Common myeloid progenitor, CD34-positive (primary cell): ENCODE measurements at regions not wholly inside any gene's neighbourhood (a gene's known extent, or its start where the extent isn't known, plus 50 kb on each side); places are given as distances from the start of the nearest gene placed in this dataset.
"Not testable (repeated sequence)": the region's sequence is repeated elsewhere in the genome, so short reads cannot be mapped to it uniquely, and the experiment has no call there.

ENCODE experiments used
- CTCF ChIA-PET: fragments of 350-600 bp; sonication (Branson Sonifier 250); formaldehyde crosslinking; loops from one replicate; lab custom pipeline; 2021; ENCODE audit warnings: antibody characterized with exemption; lab: Charles Lee
- POLR2A ChIA-PET: fragments of 350-600 bp; sonication (Branson Sonifier 250); formaldehyde crosslinking; loops from one replicate; lab custom pipeline; 2021; ENCODE audit warnings: antibody characterized with exemption; lab: Charles Lee
- DNase-seq, 3 donors: peaks; one replicate each; pipeline versions ENCODE4 v3.0.0 to v3.0.0-alpha.2; 2013
- H3K27ac ChIP-seq, 2 experiments: 1 replicate in 1 of 2; 2 replicates in 1 of 2; pipeline ENCODE4 v1.7.0; 2013; ENCODE audit warnings: inconsistent platforms in 2 of 2, low read length in 2 of 2, mild to moderate bottlenecking in 2 of 2, low read depth in 1 of 2, moderate library complexity in 1 of 2; ENCODE audit not compliant: severe bottlenecking in 2 of 2, insufficient read depth in 1 of 2, poor library complexity in 1 of 2
- H3K27me3 ChIP-seq, 5 experiments: replicated peaks in 2 of 5; 1 replicate in 3 of 5; 2 replicates in 2 of 5; pipeline versions ENCODE4 v1.6.1 to v1.7.0; 2013; ENCODE audit warnings: low read length in 4 of 5, mild to moderate bottlenecking in 2 of 5, moderate library complexity in 2 of 5, inconsistent platforms in 1 of 5; ENCODE audit not compliant: insufficient read depth in 5 of 5, control insufficient read depth in 4 of 5
- H3K36me3 ChIP-seq, 4 experiments: 1 replicate in 2 of 4; 2 replicates in 2 of 4; pipeline versions ENCODE4 v1.6.1 to v1.7.0; 2013; ENCODE audit warnings: low read length in 3 of 4, control low read depth in 1 of 4, mild to moderate bottlenecking in 1 of 4; ENCODE audit not compliant: control insufficient read depth in 4 of 4, insufficient read depth in 4 of 4
- H3K4me1 ChIP-seq, 4 experiments: 1 replicate in 3 of 4; 2 replicates in 1 of 4; pipeline versions ENCODE4 v1.6.1 to v1.7.1; 2013; ENCODE audit warnings: low read length in 3 of 4, mild to moderate bottlenecking in 3 of 4, control low read depth in 1 of 4, inconsistent platforms in 1 of 4, moderate library complexity in 1 of 4; ENCODE audit not compliant: control insufficient read depth in 4 of 4, insufficient read depth in 4 of 4; ENCODE audit errors: control extremely low read depth in 1 of 4
- H3K4me3 ChIP-seq, 7 experiments: 1 replicate in 4 of 7; 2 replicates in 3 of 7; pipeline versions ENCODE4 v1.5.1 to v1.7.0; 2013; ENCODE audit warnings: mild to moderate bottlenecking in 7 of 7, low read length in 6 of 7, moderate library complexity in 6 of 7, inconsistent platforms in 2 of 7, low read depth in 2 of 7, control low read depth in 1 of 7; ENCODE audit not compliant: insufficient read depth in 4 of 7, control insufficient read depth in 1 of 7; ENCODE audit errors: extremely low read depth in 1 of 7
- H3K9me3 ChIP-seq, 5 experiments: 1 replicate in 4 of 5; 2 replicates in 1 of 5; pipeline versions ENCODE4 v1.6.1 to v1.7.1; 2013; ENCODE audit warnings: low read length in 4 of 5, mild to moderate bottlenecking in 2 of 5, inconsistent platforms in 1 of 5, low read depth in 1 of 5, moderate library complexity in 1 of 5; ENCODE audit not compliant: control insufficient read depth in 4 of 5, insufficient read depth in 2 of 5; ENCODE audit errors: control extremely low read depth in 1 of 5
- WGBS: methylation state at CpG from one replicate; pipeline ENCODE4 v1.1.5; 2013; ENCODE audit not compliant: insufficient coverage; 5-methylcytosine and 5-hydroxymethylcytosine counted together

DNA sequence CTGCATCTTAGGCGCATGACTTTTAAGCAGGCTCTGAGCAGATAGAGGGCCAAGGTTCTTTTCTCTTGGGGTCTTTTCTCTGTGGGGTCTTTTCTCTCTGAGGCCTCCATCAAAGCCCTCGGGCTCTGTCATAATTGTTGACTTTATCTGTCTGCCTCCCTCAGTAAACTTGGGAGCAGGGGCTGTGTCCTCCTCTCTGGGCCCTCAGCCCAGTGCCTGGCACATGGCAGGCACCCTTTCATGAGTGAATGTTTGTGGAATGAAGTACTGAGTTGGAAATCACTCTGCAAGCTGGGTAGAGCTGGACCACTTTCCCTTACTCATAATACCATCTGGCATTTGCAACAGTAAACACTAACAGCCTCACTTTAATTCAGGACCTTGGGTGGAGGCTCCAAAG, 96.3 kb upstream of the TERB2 start:
- H3K27ac ChIP-seq, DNase-seq, H3K4me3 ChIP-seq, H3K36me3 ChIP-seq, POLR2A ChIA-PET, H3K27me3 ChIP-seq, H3K4me1 ChIP-seq, CTCF ChIA-PET: not testable (repeated sequence)
- WGBS = 100% methylated on average over 1 of the region's 2 CpGs
- peaks cover 0 to 11% (median 8%) of the 10 kb centered on the region in 5 experiments for H3K9me3 ChIP-seq

DNA sequence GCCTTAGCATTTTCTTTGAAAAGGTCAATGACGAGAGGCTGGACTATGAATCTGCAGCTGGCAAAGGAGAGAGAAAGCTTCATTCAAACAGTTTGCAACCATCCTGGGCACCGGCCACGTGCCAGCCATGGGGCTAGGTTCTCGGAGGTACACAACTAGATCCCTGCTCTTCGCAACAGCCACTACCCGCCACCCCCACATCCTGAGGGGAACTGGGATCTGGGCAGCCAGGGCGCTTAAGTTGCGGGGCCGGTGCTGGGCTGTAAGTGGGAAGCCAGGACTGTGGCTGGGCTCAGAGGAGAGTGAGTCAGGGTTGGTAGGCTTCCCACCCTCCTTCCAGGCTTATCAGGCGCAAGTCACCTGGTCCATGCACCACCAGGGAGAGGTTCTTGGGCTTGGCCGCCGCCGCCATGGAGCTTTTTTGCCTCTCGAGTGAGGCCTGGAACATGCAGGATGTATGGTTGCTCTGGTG, 95.0 kb upstream of the TERB2 start:
- Histone ChIP-seq H3K27me3 (no peaks in the 10 kb centered on the region), H3K36me3 (no peaks in the 10 kb centered on the region), H3K27ac (no peak overlapping the region), H3K9me3 (peaks cover 0 to 15% (median 8%) of the 10 kb centered on the region in 5 experiments), H3K4me1 (no peaks in the 10 kb centered on the region), H3K4me3 (no peak overlapping the region)
- ChIA-PET POLR2A (no interaction called here), CTCF (interaction anchor here (1.8 kb wide), 1 partner anchor 8 kb away, joined by 8 read pairs; no protein-coding TSS in a partner anchor)
- WGBS = 98% methylated on average over 12 of the region's 14 CpGs
- no peak for DNase-seq

DNA sequence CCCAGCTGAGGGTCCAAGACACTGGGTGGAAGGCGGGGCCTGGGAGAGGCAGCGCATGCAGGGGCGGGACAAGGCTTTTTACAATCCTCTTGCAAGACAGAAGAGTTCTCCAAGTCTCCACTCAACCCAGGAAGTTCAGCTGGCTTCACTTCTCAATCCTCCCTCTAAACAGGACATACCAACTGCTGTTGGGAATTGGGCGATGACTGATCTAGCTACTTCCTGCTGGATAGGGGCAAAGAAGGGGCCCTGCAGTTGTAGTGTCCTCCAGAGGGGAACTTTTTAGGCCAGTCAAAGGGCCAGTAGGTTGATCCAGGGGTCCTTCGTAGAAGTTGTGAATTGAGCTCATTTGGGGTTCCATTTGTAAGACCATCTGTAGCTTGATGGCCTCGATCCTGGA, 94.6 kb upstream of the TERB2 start:
- no peaks in the 10 kb centered on the region for H3K36me3 ChIP-seq
- peaks cover 0 to 15% (median 8%) of the 10 kb centered on the region in 5 experiments for H3K9me3 ChIP-seq
- H3K27ac ChIP-seq = no peak overlapping the region
- WGBS = 100% methylated on average over 6 of the region's 6 CpGs
- DNase-seq = peak in 2 of 3 donors; percentile 11 to 19
- no peak overlapping the region for H3K4me3 ChIP-seq
- H3K27me3 ChIP-seq = no peaks in the 10 kb centered on the region
- ChIA-PET CTCF (interaction anchor here (1.8 kb wide), 1 partner anchor 8 kb away, joined by 8 read pairs; no protein-coding TSS in a partner anchor), POLR2A (no interaction called here)
- no peaks in the 10 kb centered on the region for H3K4me1 ChIP-seq

DNA sequence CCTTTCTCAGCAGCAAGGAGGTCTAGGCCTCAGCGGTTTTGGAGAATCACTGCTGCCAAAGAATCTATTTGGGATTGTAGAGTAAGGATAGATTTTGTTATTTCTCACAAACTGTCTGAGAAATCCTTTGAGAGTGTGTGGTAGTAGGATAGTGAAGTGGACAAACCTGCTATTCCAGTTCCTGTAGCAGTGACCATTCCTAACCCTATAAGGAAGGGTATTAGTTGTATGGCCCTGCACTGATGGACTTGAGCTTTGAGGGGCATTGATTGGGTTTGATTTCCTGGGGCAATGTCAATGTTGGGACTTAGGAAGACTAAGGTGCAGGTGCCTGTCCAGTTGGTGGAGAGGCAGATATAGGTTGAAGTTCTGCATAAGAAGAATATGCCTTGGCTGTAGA, 93.6 kb upstream of the TERB2 start:
- DNase-seq, H3K27ac ChIP-seq, H3K36me3 ChIP-seq, H3K4me3 ChIP-seq, H3K27me3 ChIP-seq, H3K4me1 ChIP-seq, POLR2A ChIA-PET: not testable (repeated sequence)
- no CpG with 5 or more reads among the region's 1 CpG for WGBS
- H3K9me3 ChIP-seq = peaks cover 0 to 16% (median 8%) of the 10 kb centered on the region in 5 experiments
- CTCF ChIA-PET = interaction anchor here (1.6 kb wide), 1 partner anchor 9 kb away, joined by 4 read pairs; no protein-coding TSS in a partner anchor

DNA sequence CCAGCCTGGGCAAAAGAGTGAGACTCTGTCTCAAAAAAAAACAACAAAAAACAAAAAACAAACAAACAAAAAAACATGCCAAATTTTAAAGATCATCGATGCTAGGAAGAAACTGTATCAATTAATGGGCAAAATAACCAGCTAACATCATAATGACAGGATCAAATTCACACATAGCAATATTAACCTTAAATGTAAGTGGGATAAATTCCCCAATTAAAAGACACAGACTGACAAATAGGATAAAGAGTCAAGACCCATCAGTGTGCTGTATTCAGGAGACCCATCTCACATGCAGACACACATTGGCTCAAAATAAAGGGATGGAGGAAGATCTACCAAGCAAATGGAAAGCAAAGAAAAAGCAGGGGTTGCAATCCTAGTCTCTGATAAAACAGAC, 88.4 kb upstream of the TERB2 start:
- H3K27ac ChIP-seq, H3K27me3 ChIP-seq, DNase-seq, POLR2A ChIA-PET, H3K36me3 ChIP-seq, H3K4me3 ChIP-seq, H3K4me1 ChIP-seq: not testable (repeated sequence)
- CTCF ChIA-PET = interaction anchor here (0.6 kb wide), 1 partner anchor 169 kb away, joined by 3 read pairs; no protein-coding TSS in a partner anchor
- WGBS = no CpG with 5 or more reads among the region's 1 CpG
- peaks cover 0 to 13% (median 2%) of the 10 kb centered on the region in 5 experiments for H3K9me3 ChIP-seq

DNA sequence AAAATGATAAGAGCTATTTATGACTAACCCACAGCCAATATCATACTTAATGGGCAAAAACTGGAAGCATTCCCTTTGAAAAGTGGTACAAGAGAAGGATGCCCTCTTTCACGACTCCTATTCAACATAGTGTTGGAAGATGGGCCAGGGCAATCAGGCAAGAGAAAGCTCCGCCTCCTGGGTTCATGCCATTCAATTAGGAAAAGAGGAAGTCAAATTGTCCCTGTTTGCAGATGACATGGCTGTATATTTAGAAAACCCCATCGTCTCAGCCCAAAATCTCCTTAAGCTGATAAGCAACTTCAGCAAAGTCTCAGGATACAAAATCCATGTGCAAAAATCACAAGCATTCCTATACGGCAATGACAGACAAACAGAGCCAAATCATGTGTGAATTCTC, 86.4 kb upstream of the TERB2 start:
- H3K4me3 ChIP-seq, POLR2A ChIA-PET, H3K27ac ChIP-seq, H3K4me1 ChIP-seq, CTCF ChIA-PET, H3K27me3 ChIP-seq, H3K36me3 ChIP-seq: not testable (repeated sequence)
- H3K9me3 ChIP-seq = peaks cover under 1 to 16% (median 4%) of the 10 kb centered on the region in 5 experiments
- 90% methylated on average over 2 of the region's 4 CpGs for WGBS
- DNase-seq = peak in 2 of 3 donors; percentile 38 to 45

DNA sequence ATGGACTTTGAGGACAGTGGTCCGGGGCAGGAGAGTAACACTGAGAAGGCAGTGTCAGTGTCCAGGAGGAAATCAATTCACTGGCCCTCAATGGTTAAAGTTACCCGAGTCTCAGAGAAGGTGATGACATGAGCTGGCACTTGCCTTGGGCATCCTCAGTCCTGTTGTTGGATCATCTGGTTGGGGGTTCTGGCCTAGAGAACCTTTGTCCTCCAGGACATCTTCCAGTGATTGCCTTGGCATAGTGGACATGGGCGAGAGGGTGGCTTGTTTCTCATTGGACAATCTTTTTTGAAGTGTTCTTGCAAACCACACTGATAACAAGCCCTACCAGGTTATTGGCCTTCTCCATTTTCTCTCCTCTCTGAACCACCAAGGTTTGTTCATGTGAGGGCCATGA, 83.4 kb upstream of the TERB2 start:
- ChIA-PET CTCF (no interaction called here), POLR2A (no interaction called here)
- no peaks in the 10 kb centered on the region for H3K4me1 ChIP-seq
- no peak for DNase-seq
- WGBS = 95% methylated on average over 3 of the region's 3 CpGs
- no peak overlapping the region for H3K27ac ChIP-seq
- H3K4me3 ChIP-seq = no peak overlapping the region
- peaks cover 1 to 33% (median 14%) of the 10 kb centered on the region in 5 experiments for H3K9me3 ChIP-seq
- H3K36me3 ChIP-seq = no peaks in the 10 kb centered on the region
- H3K27me3 ChIP-seq = no peaks in the 10 kb centered on the region
